ENCODE measurements at regions not wholly inside any gene's neighbourhood (a gene's known extent, or its start where the extent isn't known, plus 50 kb on each side); places are given as distances from the start of the nearest gene placed in this dataset.

GRCh38 chr11:70650075-70650909, 252.0 kb downstream of the CTTN start (continued):
- TF ChIP-seq ZKSCAN1 (IDR thresholded peaks at IDR 0.05; ENCODE audit: low read depth, low read length) (no peak), ZBTB33 (CRISPR knock-in tag; IDR thresholded peaks at IDR 0.05) (peak; percentile 79), ZNF668 (CRISPR knock-in tag; IDR thresholded peaks at IDR 0.05) (peak; percentile 64; the same call in 1 of the 2 replicates), ZBTB11 (CRISPR knock-in tag; IDR thresholded peaks at IDR 0.05) (peak in 1 of 3 experiments; percentile 65; a peak in 2 of 6 replicates), MITF (IDR thresholded peaks at IDR 0.05) (no peak), ZNF699 (CRISPR knock-in tag; IDR thresholded peaks at IDR 0.05; ENCODE audit: insufficient replicate concordance) (no peak), THAP12 (CRISPR knock-in tag; IDR thresholded peaks at IDR 0.05) (no peak), ZNF445 (CRISPR knock-in tag; IDR thresholded peaks at IDR 0.05; ENCODE audit: low read depth) (no peak), ZNF165 (CRISPR knock-in tag; IDR thresholded peaks at IDR 0.05; ENCODE audit: borderline replicate concordance) (no peak), ZNF408 (CRISPR knock-in tag; IDR thresholded peaks at IDR 0.05; ENCODE audit: low read depth) (no peak), TRIM25 (IDR thresholded peaks at IDR 0.05; ENCODE audit: borderline replicate concordance) (no peak), ZNF316 (IDR thresholded peaks at IDR 0.05) (no peak), ZNF431 (CRISPR knock-in tag; IDR thresholded peaks at IDR 0.05) (peak; percentile 81), ZNF830 (CRISPR knock-in tag; IDR thresholded peaks at IDR 0.05) (no peak)

Measured in K562 (cell line).